T-helper 9 cell (primary cell): ENCODE measurements at regions not wholly inside any gene's neighbourhood (a gene's known extent, or its start where the extent isn't known, plus 50 kb on each side); places are given as distances from the start of the nearest gene placed in this dataset.
"Not testable (repeated sequence)": the region's sequence is repeated elsewhere in the genome, so short reads cannot be mapped to it uniquely, and the experiment has no call there.

Experiments
- DNase-seq: peaks from one replicate; pipeline ENCODE4 v3.0.0-alpha.2; 2020

- no peak for DNase-seq
Measured at GRCh38 chr9:81058782-81059181, 630.6 kb downstream of the TLE1 start.

- DNase-seq = no peak
Measured at GRCh38 chr9:81053298-81054025, 635.9 kb downstream of the TLE1 start.

GRCh38 chr9:81052846-81053245, 636.5 kb downstream of the TLE1 start:
- DNase-seq = no peak

- DNase-seq = no peak
Measured at GRCh38 chr9:81047280-81047679, 642.1 kb downstream of the TLE1 start.

GRCh38 chr9:81045658-81046057, 643.7 kb downstream of the TLE1 start:
- DNase-seq = no peak

- no peak for DNase-seq
Measured at GRCh38 chr9:81037889-81038288, 651.5 kb downstream of the TLE1 start.

GRCh38 chr9:81035601-81036000, 653.7 kb downstream of the TLE1 start:
- no peak for DNase-seq

- DNase-seq = no peak
Measured at GRCh38 chr9:81035171-81035570, 654.2 kb downstream of the TLE1 start.

- no peak for DNase-seq
Measured at GRCh38 chr9:81032831-81033230, 656.5 kb downstream of the TLE1 start.

- no peak for DNase-seq
Measured at GRCh38 chr9:81032030-81032572, 657.2 kb downstream of the TLE1 start.

- no peak for DNase-seq
Measured at GRCh38 chr9:81031422-81032029, 657.8 kb downstream of the TLE1 start.

- no peak for DNase-seq
Measured at GRCh38 chr9:81030027-81030426, 659.3 kb downstream of the TLE1 start.

- no peak for DNase-seq
Measured at GRCh38 chr9:81028504-81028903, 660.8 kb downstream of the TLE1 start.

GRCh38 chr9:81022177-81022576, 667.2 kb downstream of the TLE1 start:
- DNase-seq = no peak

- DNase-seq = not testable (repeated sequence)
Measured at GRCh38 chr9:81014945-81015344, 674.4 kb downstream of the TLE1 start.

- DNase-seq = not testable (repeated sequence)
Measured at GRCh38 chr9:81013191-81013590, 676.2 kb downstream of the TLE1 start.

GRCh38 chr9:81002906-81003305, 686.4 kb downstream of the TLE1 start:
- no peak for DNase-seq

- DNase-seq = no peak
Measured at GRCh38 chr9:81002242-81002641, 687.1 kb downstream of the TLE1 start.

- no peak for DNase-seq
Measured at GRCh38 chr9:80995759-80996158, 693.6 kb downstream of the TLE1 start.

GRCh38 chr9:80994892-80995291, 694.5 kb downstream of the TLE1 start:
- no peak for DNase-seq

- DNase-seq = not testable (repeated sequence)
Measured at GRCh38 chr9:80985595-80985994, 703.8 kb downstream of the TLE1 start.

- no peak for DNase-seq
Measured at GRCh38 chr9:80976403-80976802, 712.9 kb downstream of the TLE1 start.

- not testable (repeated sequence) for DNase-seq
Measured at GRCh38 chr9:80970377-80970776, 719.0 kb downstream of the TLE1 start.

GRCh38 chr9:80968611-80969010, 720.7 kb downstream of the TLE1 start:
- DNase-seq = no peak
